ENCODE measurements at regions not wholly inside any gene's neighbourhood (a gene's known extent, or its start where the extent isn't known, plus 50 kb on each side); places are given as distances from the start of the nearest gene placed in this dataset.

GRCh38 chr7:79714081-79714480 lies 260.6 kb upstream of the MAGI2 start:
- TF ChIP-seq CTCF (IDR thresholded peaks at IDR 0.05; ENCODE audit: insufficient read depth, low read depth, low read length, missing control alignments), result no peak
- H3K4me3 ChIP-seq (ENCODE audit: low read depth, low read length), result no peak overlapping the region
- DNase-seq (ENCODE audit: low read depth), result no peak

DNA sequence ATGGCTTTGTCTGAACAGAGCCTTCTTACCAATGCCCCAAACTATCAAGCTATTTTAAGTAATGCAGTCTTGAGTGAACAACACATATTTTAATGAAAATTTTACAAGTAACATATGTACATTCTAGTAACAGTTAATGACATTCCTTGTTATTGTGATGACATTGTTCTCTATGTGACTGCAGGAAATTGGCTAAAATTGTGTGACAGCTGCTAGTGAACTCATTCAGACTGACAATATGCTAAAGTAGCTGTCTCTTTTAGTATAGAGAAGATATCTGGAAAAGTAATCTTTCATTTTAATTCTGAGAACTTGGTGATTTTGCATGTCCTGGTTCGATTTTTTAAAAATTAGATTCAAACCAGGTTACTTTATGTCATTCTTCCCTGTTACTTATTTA lies 259.8 kb upstream of the MAGI2 start:
- no peak for DNase-seq (ENCODE audit: low read depth)
- no peak for TF ChIP-seq CTCF (IDR thresholded peaks at IDR 0.05; ENCODE audit: insufficient read depth, low read depth, low read length, missing control alignments)
- H3K4me3 ChIP-seq (ENCODE audit: low read depth, low read length), result no peak overlapping the region

DNA sequence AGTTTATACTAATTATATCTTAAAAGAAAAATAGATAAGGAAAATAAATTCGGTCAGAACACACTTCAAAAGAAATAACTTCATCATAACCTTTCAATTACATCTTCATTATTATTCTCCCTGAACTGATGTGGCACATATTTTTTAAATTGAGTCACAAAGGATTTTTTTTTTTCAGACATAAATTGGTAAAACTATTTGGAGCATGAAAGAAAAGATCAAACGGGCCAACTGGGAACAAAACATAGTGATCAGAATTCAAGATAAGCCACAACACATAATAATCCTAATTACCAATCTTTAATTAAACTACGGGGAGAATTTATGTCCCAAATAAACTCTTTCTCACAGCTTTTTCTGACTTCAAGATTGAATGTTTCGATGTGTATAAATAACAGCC lies 258.2 kb upstream of the MAGI2 start:
- H3K4me3 ChIP-seq (ENCODE audit: low read depth, low read length), result no peak overlapping the region
- TF ChIP-seq CTCF (IDR thresholded peaks at IDR 0.05; ENCODE audit: insufficient read depth, low read depth, low read length, missing control alignments), result no peak
- DNase-seq (ENCODE audit: low read depth), result no peak

DNA sequence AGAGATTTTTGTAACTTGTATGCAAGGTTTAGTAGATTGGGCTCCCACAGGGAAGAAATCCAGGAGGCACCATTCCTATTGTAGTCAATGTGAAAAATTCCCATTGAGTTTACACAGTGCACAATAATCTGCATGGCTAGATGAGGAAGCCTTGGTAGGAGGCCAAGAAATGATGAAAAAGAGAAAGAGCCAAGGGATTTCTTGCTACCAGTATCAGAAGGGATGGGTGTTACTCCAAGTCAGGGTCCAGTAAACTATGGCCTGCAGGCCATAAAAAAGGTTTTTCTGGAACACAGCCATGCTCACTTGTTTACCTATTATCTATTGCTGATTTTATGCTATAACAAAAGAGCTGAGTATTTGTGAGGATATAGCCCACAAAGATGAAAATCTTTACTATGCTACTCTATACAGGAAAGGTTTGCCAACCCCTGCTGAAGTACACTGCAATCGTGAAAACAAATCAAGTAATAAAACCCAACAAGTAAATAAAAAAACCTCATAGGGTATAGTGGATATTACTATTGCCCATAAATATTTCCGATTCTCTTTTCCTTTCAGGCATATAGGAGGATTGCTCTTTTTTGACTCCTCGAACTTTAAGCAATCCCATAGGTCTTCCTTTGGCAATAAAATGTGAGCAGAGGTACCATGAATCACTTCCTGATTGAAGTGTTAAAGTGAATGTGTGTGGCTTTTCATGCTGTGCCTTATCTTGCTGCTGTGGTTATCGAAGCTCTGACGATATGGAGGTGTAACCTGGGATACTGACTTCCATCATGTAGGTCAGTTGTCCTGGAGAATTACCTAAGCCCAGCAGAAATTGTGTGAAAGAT lies 256.3 kb upstream of the MAGI2 start:
- no peak for TF ChIP-seq CTCF (IDR thresholded peaks at IDR 0.05; ENCODE audit: insufficient read depth, low read depth, low read length, missing control alignments)
- no peak overlapping the region for H3K4me3 ChIP-seq (ENCODE audit: low read depth, low read length)
- DNase-seq (ENCODE audit: low read depth), result no peak

DNA sequence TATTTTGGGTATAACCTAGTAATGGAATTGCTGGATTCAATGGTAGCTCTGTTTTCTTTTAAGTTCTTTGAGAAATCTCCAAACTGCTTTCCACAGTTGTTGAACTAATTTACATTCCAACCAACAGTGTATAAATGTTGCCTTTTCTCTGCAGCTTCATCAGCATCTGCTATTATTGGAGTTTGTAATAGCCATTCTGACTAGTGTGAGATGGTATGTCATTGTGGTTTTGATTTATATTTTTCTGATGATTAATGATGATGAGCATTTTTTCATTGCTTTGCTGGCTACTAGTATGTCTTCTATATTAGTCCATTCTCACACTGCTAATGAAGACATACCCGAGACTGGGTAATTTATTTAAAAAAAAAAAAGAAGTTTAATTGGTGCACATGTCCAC lies 248.6 kb upstream of the MAGI2 start:
- DNase-seq (ENCODE audit: low read depth), result no peak
- TF ChIP-seq CTCF (IDR thresholded peaks at IDR 0.05; ENCODE audit: insufficient read depth, low read depth, low read length, missing control alignments), result no peak

DNA sequence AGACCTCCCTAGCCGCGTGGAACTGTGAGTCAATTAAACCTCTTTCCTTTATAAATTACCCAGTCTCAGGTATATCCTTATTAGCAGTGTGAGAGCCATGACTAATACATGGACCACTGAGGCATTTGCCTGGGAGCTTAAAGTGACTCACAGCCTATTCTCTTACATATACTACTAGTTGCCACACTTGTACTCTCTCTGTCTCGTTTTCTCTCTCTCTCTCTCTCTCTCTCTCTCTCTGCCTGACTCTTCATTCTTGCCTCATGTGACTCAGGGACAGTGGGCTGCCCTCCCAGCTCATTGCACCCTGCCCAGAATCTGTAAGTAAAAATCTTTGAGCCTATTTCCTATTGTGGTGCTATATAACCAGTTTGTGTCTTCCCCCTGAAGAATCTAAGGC lies 238.5 kb upstream of the MAGI2 start:
- DNase-seq (ENCODE audit: low read depth), result no peak
- TF ChIP-seq CTCF (IDR thresholded peaks at IDR 0.05; ENCODE audit: insufficient read depth, low read depth, low read length, missing control alignments), result no peak
- H3K4me3 ChIP-seq (ENCODE audit: low read depth, low read length), result no peak overlapping the region

More for the DNA sequence above, 248.6 kb upstream of the MAGI2 start:
- H3K4me3 ChIP-seq (ENCODE audit: low read depth, low read length), result no peak overlapping the region

DNA sequence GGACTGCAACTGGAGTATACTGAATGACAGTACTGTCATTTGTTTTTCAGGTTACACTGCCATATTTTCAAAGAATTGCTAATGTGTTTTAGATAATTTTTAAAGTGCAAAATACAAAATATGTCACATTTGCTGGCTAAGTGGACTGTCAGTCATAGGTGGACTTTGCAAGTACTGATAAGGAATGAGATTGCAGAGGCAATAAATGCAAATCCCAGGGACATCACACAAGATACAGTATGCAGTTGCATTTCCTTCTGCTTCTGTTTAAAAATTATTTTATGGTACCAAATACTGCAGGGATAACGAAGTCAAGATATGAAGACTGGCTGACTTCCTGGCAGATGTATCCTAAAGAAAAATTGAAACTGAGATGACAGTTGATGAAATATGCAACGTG lies 237.6 kb upstream of the MAGI2 start:
- no peak for TF ChIP-seq CTCF (IDR thresholded peaks at IDR 0.05; ENCODE audit: insufficient read depth, low read depth, low read length, missing control alignments)
- no peak for DNase-seq (ENCODE audit: low read depth)
- no peak overlapping the region for H3K4me3 ChIP-seq (ENCODE audit: low read depth, low read length)

All from GM12865 (cell line).